CD4-positive, alpha-beta memory T cell (primary cell): ENCODE measurements at regions not wholly inside any gene's neighbourhood (a gene's known extent, or its start where the extent isn't known, plus 50 kb on each side); places are given as distances from the start of the nearest gene placed in this dataset.

ENCODE experiments used
- CTCF ChIA-PET: fragments of 350-600 bp; sonication (Branson Sonifier 250); formaldehyde crosslinking; loops from one replicate; lab custom pipeline; 2021; ENCODE audit warnings: inconsistent platforms; ENCODE audit not compliant: partially characterized antibody; lab: Charles Lee
- POLR2A ChIA-PET: fragments of 350-600 bp; sonication (Branson Sonifier 250); formaldehyde crosslinking; loops from one replicate; lab custom pipeline; 2021; ENCODE audit not compliant: partially characterized antibody; lab: Charles Lee
- DNase-seq, 5 donors: peaks; one replicate each; pipeline versions ENCODE4 v3.0.0 to v3.0.0-alpha.2; 2020 to 2022; ENCODE audit warnings: mixed read lengths in 1 of 5
- H3K27ac ChIP-seq: one replicate; pipeline ENCODE4 v1.7.0; 2013; ENCODE audit warnings: low read depth, low read length
- H3K27me3 ChIP-seq: 2 replicates; pipeline ENCODE4 v1.7.0; 2013; ENCODE audit warnings: mild to moderate bottlenecking, low read length, moderate library complexity; ENCODE audit not compliant: insufficient read depth
- H3K36me3 ChIP-seq: 2 replicates; pipeline ENCODE4 v1.7.0; 2013; ENCODE audit warnings: mild to moderate bottlenecking, low read length, moderate library complexity; ENCODE audit not compliant: insufficient read depth
- H3K4me1 ChIP-seq: 2 replicates; pipeline ENCODE4 v1.7.0; 2013; ENCODE audit warnings: mild to moderate bottlenecking, low read length, moderate library complexity; ENCODE audit not compliant: insufficient read depth
- H3K4me3 ChIP-seq, 2 donors: one replicate each; pipeline ENCODE4 v1.7.0; 2013; ENCODE audit warnings: low read length in 2 of 2, mild to moderate bottlenecking in 1 of 2
- H3K9me3 ChIP-seq, 2 donors: one replicate each; pipeline ENCODE4 v1.7.0; 2013; ENCODE audit warnings: low read length in 2 of 2, control low read depth in 1 of 2; ENCODE audit not compliant: control insufficient read depth in 1 of 2
- H3K27ac Mint-ChIP-seq, 7 donors: one replicate each; pipeline ENCODE4 v1.8.0; 2020 to 2021; ENCODE audit warnings: mixed read lengths in 7 of 7, mild to moderate bottlenecking in 6 of 7, inconsistent platforms in 3 of 7, moderate library complexity in 3 of 7
- H3K27me3 Mint-ChIP-seq, 2 donors: one replicate each; pipeline ENCODE4 v1.8.0; 2020 to 2021; ENCODE audit warnings: mixed read lengths in 2 of 2
- H3K36me3 Mint-ChIP-seq, 2 donors: one replicate each; pipeline ENCODE4 v1.8.0; 2020 to 2021; ENCODE audit warnings: mixed read lengths in 2 of 2, inconsistent platforms in 1 of 2, mild to moderate bottlenecking in 1 of 2
- H3K4me1 Mint-ChIP-seq, 4 donors: one replicate each; pipeline ENCODE4 v1.8.0; 2020 to 2021; ENCODE audit warnings: mixed read lengths in 4 of 4, mild to moderate bottlenecking in 1 of 4
- H3K4me3 Mint-ChIP-seq, 8 donors: one replicate each; pipeline ENCODE4 v1.8.0; 2020 to 2021; ENCODE audit warnings: mixed read lengths in 8 of 8, mild to moderate bottlenecking in 7 of 8, moderate library complexity in 6 of 8, inconsistent platforms in 3 of 8
- H3K9me3 Mint-ChIP-seq, 8 donors: one replicate each; pipeline ENCODE4 v1.8.0; 2020 to 2021; ENCODE audit warnings: mixed read lengths in 8 of 8, mild to moderate bottlenecking in 5 of 8, inconsistent platforms in 3 of 8, moderate library complexity in 1 of 8
- intact Hi-C: fragments of 100-400 bp; cut with micrococcal nuclease; formaldehyde crosslinking; loops from one replicate; pipeline ENCODE4 v1.15.1; 2023

DNA sequence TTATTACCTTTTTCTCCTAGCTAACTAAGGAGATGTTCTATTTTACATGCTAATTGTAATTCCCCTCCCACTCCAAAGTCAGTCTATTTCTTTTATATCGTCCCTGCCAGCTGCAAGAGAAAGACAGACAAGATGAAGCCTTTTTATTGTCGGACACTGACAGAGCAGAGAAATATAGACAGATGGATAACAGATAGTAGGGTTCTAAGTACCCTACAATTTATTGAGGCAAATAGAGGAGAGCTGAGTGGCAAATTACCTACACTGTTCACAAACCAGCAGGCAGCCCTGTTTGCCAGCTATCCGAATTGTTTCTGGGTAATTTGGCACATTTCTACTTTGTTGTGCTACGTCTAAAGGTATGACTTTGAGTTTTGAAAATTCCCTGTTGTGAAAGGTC is 392.3 kb upstream of the ZNF717 start:
- no peaks in the 10 kb centered on the region for H3K4me1 Mint-ChIP-seq
- no peak for DNase-seq
- H3K27ac ChIP-seq: no peak overlapping the region
- no peaks in the 10 kb centered on the region for H3K9me3 ChIP-seq
- H3K4me1 ChIP-seq: no peaks in the 10 kb centered on the region
- H3K27ac Mint-ChIP-seq: no peak overlapping the region
- H3K27me3 Mint-ChIP-seq: no peaks in the 10 kb centered on the region
- ChIA-PET POLR2A (no interaction called here), CTCF (no interaction called here)
- H3K36me3 Mint-ChIP-seq: no peaks in the 10 kb centered on the region
- intact Hi-C loops: no loop called here
- H3K9me3 Mint-ChIP-seq: peaks cover 5 to 32% (median 10%) of the 10 kb centered on the region in 8 donors
- H3K36me3 ChIP-seq: no peaks in the 10 kb centered on the region
- H3K4me3 ChIP-seq: no peak overlapping the region
- no peaks in the 10 kb centered on the region for H3K27me3 ChIP-seq
- H3K4me3 Mint-ChIP-seq: no peak overlapping the region

DNA sequence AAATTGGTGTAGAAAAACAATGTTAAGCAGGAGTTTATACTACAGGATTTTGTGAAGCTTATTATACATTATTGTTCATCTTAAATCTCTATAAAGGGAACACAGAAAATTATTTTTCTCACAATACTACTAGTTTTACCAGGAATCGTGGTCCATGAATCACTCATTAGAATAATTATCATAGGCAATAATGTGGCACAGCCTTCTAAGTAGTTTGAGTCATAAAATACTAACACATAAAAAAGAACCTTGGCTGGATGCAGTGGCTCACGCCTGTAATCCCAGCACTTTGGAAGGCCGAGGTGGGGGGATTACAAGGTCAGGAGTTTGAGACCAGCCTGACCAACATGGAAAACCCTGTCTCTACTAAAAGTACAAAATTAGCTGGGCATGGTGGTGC is 393.1 kb upstream of the ZNF717 start:
- Mint-ChIP-seq H3K4me3 (no peak overlapping the region), H3K27me3 (no peaks in the 10 kb centered on the region), H3K27ac (no peak overlapping the region), H3K36me3 (no peaks in the 10 kb centered on the region), H3K9me3 (peaks cover 4 to 34% (median 9%) of the 10 kb centered on the region in 8 donors), H3K4me1 (no peaks in the 10 kb centered on the region)
- POLR2A ChIA-PET: no interaction called here
- no peak for DNase-seq
- no peaks in the 10 kb centered on the region for H3K27me3 ChIP-seq
- H3K9me3 ChIP-seq: no peaks in the 10 kb centered on the region
- CTCF ChIA-PET: no interaction called here
- intact Hi-C loops: no loop called here
- H3K27ac ChIP-seq: no peak overlapping the region
- no peaks in the 10 kb centered on the region for H3K36me3 ChIP-seq
- no peaks in the 10 kb centered on the region for H3K4me1 ChIP-seq
- H3K4me3 ChIP-seq: no peak overlapping the region

DNA sequence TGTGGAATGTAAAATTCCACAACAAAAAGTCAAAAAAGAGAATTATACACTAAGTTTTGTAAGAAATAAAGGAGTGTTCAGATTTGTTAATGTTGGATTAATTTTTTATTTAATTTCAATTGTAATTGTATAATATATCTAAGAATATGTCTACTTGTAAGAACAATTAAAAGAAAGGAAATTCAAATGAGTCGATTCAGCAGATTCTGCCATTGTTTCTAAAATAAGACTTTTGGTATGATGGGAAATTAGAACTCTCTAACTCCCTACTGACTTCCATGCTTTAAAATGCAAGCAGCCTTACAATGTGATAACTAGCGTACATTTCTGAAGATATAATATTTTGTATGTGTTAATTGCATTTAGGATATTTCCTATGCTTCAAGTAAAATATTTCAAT is 395.9 kb upstream of the ZNF717 start:
- POLR2A ChIA-PET: no interaction called here

DNA sequence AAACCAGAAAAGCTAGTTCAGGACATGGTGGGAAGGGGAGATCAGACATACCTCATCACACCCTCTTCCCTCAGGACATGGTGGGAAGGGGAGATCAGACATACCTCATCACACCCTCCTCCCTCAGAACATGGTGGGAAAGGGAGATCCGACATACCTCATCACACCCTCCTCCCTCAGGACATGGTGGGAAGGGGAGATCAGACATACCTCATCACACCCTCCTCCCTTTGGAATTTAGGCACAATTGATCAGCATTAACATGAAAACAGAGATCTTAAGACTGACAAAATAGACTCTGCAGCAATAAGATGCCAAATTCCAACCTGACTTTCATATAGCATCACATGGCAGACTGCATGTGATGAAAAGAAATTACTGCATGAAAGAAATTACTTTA is 412.7 kb upstream of the ZNF717 start:
- no peaks in the 10 kb centered on the region for H3K4me1 Mint-ChIP-seq
- CTCF ChIA-PET: no interaction called here
- H3K27ac Mint-ChIP-seq: no peak overlapping the region
- Histone ChIP-seq H3K4me1 (no peaks in the 10 kb centered on the region), H3K36me3 (no peaks in the 10 kb centered on the region), H3K27ac (no peak overlapping the region), H3K9me3 (peaks cover 0 to 3% of the 10 kb centered on the region in 2 donors), H3K4me3 (no peak overlapping the region), H3K27me3 (no peaks in the 10 kb centered on the region)
- no peak for DNase-seq
- POLR2A ChIA-PET: no interaction called here
- intact Hi-C loops: no loop called here
- H3K4me3 Mint-ChIP-seq: no peak overlapping the region
- H3K36me3 Mint-ChIP-seq: no peaks in the 10 kb centered on the region
- H3K27me3 Mint-ChIP-seq: no peaks in the 10 kb centered on the region
- peaks cover 5 to 32% (median 10%) of the 10 kb centered on the region in 8 donors for H3K9me3 Mint-ChIP-seq

More for the DNA sequence above, 395.9 kb upstream of the ZNF717 start:
- DNase-seq: no peak
- H3K9me3 Mint-ChIP-seq: peaks cover 0 to 24% (median 12%) of the 10 kb centered on the region in 8 donors
- intact Hi-C loops: no loop called here
- Histone ChIP-seq H3K27ac (no peak overlapping the region), H3K36me3 (no peaks in the 10 kb centered on the region), H3K27me3 (no peaks in the 10 kb centered on the region), H3K9me3 (no peaks in the 10 kb centered on the region), H3K4me3 (no peak overlapping the region), H3K4me1 (no peaks in the 10 kb centered on the region)
- no peaks in the 10 kb centered on the region for H3K36me3 Mint-ChIP-seq
- H3K4me3 Mint-ChIP-seq: no peak overlapping the region
- CTCF ChIA-PET: no interaction called here
- no peak overlapping the region for H3K27ac Mint-ChIP-seq
- H3K4me1 Mint-ChIP-seq: no peaks in the 10 kb centered on the region
- H3K27me3 Mint-ChIP-seq: no peaks in the 10 kb centered on the region

DNA sequence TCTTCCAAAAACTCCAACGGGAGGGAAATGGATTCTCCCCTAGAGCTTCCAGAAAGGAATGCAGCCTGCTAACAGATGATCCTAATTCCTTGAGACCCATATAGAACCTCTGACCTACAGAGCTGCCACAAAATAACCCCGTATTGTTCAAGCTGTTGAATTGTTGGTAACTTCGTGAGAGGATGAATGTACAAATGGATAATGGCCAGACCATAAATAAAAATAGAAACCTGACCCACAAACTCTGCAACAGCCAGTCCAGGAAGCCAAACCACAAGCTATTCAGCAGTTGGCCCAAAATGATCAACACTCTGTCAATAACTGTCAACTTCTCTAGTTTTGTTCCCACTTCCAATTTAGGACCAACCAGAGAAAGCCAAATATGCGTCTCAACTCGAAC is 414.0 kb upstream of the ZNF717 start:
- Histone ChIP-seq H3K27me3 (no peaks in the 10 kb centered on the region), H3K4me3 (no peak overlapping the region), H3K9me3 (peaks cover 0 to 3% of the 10 kb centered on the region in 2 donors), H3K36me3 (no peaks in the 10 kb centered on the region), H3K27ac (no peak overlapping the region), H3K4me1 (no peaks in the 10 kb centered on the region)
- intact Hi-C loops: no loop called here
- Mint-ChIP-seq H3K36me3 (no peaks in the 10 kb centered on the region), H3K4me1 (no peaks in the 10 kb centered on the region), H3K27ac (no peak overlapping the region), H3K9me3 (peaks cover 2 to 34% (median 11%) of the 10 kb centered on the region in 8 donors), H3K27me3 (no peaks in the 10 kb centered on the region), H3K4me3 (no peak overlapping the region)
- ChIA-PET CTCF (no interaction called here), POLR2A (no interaction called here)
- DNase-seq: no peak

DNA sequence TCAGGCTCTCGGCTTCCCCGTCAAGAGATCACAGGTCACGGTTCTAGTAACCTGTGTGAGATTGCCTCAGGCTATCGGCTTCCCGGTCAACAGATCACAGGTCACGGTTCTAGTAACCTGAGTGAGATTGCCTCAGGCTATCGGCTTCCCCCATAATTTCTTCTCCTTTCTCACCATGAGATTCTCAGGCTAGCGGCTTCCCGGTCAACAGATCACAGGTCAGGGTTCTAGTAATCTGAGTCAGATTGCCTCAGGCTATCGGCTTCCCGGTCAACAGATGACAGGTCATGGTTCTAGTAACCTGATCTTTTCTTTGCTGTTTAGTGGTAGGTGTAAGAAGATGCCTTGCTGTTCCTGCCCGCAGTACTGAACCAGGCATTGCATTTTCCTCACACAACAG is 418.2 kb upstream of the ZNF717 start:
- H3K4me3 Mint-ChIP-seq: no peak overlapping the region
- intact Hi-C loops: no loop called here
- no peak overlapping the region for H3K4me3 ChIP-seq
- H3K27me3 Mint-ChIP-seq: no peaks in the 10 kb centered on the region
- H3K36me3 Mint-ChIP-seq: no peaks in the 10 kb centered on the region
- H3K27ac ChIP-seq: no peak overlapping the region
- H3K36me3 ChIP-seq: no peaks in the 10 kb centered on the region
- ChIA-PET POLR2A (no interaction called here), CTCF (no interaction called here)
- no peak overlapping the region for H3K27ac Mint-ChIP-seq
- H3K9me3 Mint-ChIP-seq: peaks cover 5 to 26% (median 12%) of the 10 kb centered on the region in 8 donors
- no peaks in the 10 kb centered on the region for H3K4me1 Mint-ChIP-seq
- no peak for DNase-seq
- H3K27me3 ChIP-seq: no peaks in the 10 kb centered on the region
- peaks cover 0 to 3% of the 10 kb centered on the region in 2 donors for H3K9me3 ChIP-seq
- no peaks in the 10 kb centered on the region for H3K4me1 ChIP-seq

DNA sequence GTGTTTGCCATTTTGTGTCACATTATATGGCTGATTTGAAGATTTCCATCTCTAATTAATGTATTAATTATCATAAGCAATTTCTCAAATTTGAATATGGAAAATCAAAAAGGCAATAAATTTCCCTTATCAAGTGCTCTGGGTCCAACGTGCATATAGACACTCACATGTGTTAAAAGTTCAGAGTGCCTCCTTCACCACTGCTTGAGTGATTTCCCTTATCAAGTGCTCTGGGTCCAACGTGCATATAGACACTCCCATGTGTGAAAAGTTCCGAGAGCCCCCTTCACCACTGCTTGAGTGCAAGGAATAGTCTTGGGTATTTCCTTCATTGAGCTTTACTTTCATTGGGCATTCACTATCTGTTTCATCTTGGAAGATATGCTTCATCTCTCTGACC is 421.0 kb upstream of the ZNF717 start:
- no peaks in the 10 kb centered on the region for H3K27me3 Mint-ChIP-seq
- DNase-seq: no peak
- H3K4me3 ChIP-seq: no peak overlapping the region
- no peaks in the 10 kb centered on the region for H3K36me3 ChIP-seq
- H3K9me3 Mint-ChIP-seq: peaks cover 4 to 16% (median 7%) of the 10 kb centered on the region in 8 donors
- ChIA-PET POLR2A (no interaction called here), CTCF (no interaction called here)
- no peaks in the 10 kb centered on the region for H3K4me1 ChIP-seq
- H3K36me3 Mint-ChIP-seq: no peaks in the 10 kb centered on the region
- H3K4me1 Mint-ChIP-seq: no peaks in the 10 kb centered on the region
- no peak overlapping the region for H3K4me3 Mint-ChIP-seq
- H3K27ac Mint-ChIP-seq: no peak overlapping the region
- H3K27ac ChIP-seq: no peak overlapping the region
- intact Hi-C loops: no loop called here
- H3K9me3 ChIP-seq: no peaks in the 10 kb centered on the region
- no peaks in the 10 kb centered on the region for H3K27me3 ChIP-seq

DNA sequence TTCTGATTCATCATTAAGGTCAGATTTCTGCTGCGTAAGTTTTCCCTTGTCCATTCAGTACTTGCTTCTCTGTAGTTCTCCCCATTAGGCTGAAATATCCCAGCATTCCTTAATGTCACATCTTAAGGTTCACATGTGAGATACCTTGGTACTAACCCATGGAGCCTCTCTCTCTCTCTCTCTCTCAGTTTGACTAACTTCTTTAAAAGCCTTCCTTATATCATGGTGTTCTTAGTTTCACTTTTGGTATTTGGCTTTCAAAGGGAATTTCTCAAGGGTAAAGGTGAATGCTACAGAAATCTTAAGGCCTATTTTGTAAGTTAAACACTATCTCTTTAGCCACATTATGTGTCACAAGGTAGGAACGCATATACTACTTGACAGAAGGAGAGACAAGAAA is 427.3 kb upstream of the ZNF717 start:
- H3K4me1 Mint-ChIP-seq: no peaks in the 10 kb centered on the region
- Histone ChIP-seq H3K36me3 (no peaks in the 10 kb centered on the region), H3K27ac (no peak overlapping the region), H3K4me3 (no peak overlapping the region), H3K9me3 (no peaks in the 10 kb centered on the region), H3K27me3 (no peaks in the 10 kb centered on the region), H3K4me1 (no peaks in the 10 kb centered on the region)
- H3K4me3 Mint-ChIP-seq: no peak overlapping the region
- no peak overlapping the region for H3K27ac Mint-ChIP-seq
- ChIA-PET CTCF (no interaction called here), POLR2A (no interaction called here)
- intact Hi-C loops: no loop called here
- no peak for DNase-seq
- H3K36me3 Mint-ChIP-seq: no peaks in the 10 kb centered on the region
- peaks cover 2 to 29% (median 11%) of the 10 kb centered on the region in 8 donors for H3K9me3 Mint-ChIP-seq
- H3K27me3 Mint-ChIP-seq: no peaks in the 10 kb centered on the region
